HEK293 (cell line): ENCODE measurements at regions not wholly inside any gene's neighbourhood (a gene's known extent, or its start where the extent isn't known, plus 50 kb on each side); places are given as distances from the start of the nearest gene placed in this dataset.

Source experiments
- ATF2 ChIP-seq: fragments of 450-650 bp; formaldehyde crosslinking; IDR thresholded peaks from 2 replicates; pipeline ENCODE4 v1.5.1; 2016; ENCODE audit warnings: missing biosample characterization, missing genetic modification characterization, low read depth
- CTCF ChIP-seq: fragments of 450-650 bp; formaldehyde crosslinking; IDR thresholded peaks from 2 replicates; pipeline ENCODE4 v1.5.1; 2016; ENCODE audit warnings: missing biosample characterization, missing genetic modification characterization
- IKZF3 ChIP-seq: fragments of 450-650 bp; IDR thresholded peaks from 2 replicates; pipeline ENCODE4 v1.5.0; 2018; ENCODE audit warnings: missing biosample characterization, mild to moderate bottlenecking, missing genetic modification characterization, moderate library complexity
- ZBTB17 ChIP-seq: fragments of 450-650 bp; formaldehyde crosslinking; IDR thresholded peaks from 2 replicates; pipeline ENCODE4 v1.5.1; 2016; ENCODE audit warnings: missing biosample characterization, missing genetic modification characterization
- ZFP69B ChIP-seq: fragments of 450-650 bp; formaldehyde crosslinking; IDR thresholded peaks from 2 replicates; pipeline ENCODE4 v1.5.1; 2016; ENCODE audit warnings: missing biosample characterization, missing genetic modification characterization
- ZNF449 ChIP-seq: fragments of 450-650 bp; formaldehyde crosslinking; IDR thresholded peaks from 2 replicates; pipeline ENCODE4 v1.5.1; 2017; ENCODE audit warnings: missing biosample characterization, mild to moderate bottlenecking, missing genetic modification characterization, moderate library complexity
- ZNF510 ChIP-seq: fragments of 450-650 bp; formaldehyde crosslinking; IDR thresholded peaks from 2 replicates; pipeline ENCODE4 v1.5.1; 2018; ENCODE audit warnings: mild to moderate bottlenecking, missing genetic modification characterization, missing biosample characterization; ENCODE audit not compliant: insufficient replicate concordance
- ZNF660 ChIP-seq: fragments of 450-650 bp; IDR thresholded peaks from 2 replicates; pipeline ENCODE4 v1.5.1; 2018; ENCODE audit warnings: missing biosample characterization, mild to moderate bottlenecking, missing genetic modification characterization
- ZNF670 ChIP-seq: fragments of 450-650 bp; formaldehyde crosslinking; IDR thresholded peaks from 2 replicates; pipeline ENCODE4 v1.5.1; 2016; ENCODE audit warnings: missing biosample characterization, missing genetic modification characterization, low read depth
- ZNF707 ChIP-seq: fragments of 450-650 bp; formaldehyde crosslinking; IDR thresholded peaks from 2 replicates; pipeline ENCODE4 v1.5.1; 2016; ENCODE audit warnings: missing biosample characterization, missing genetic modification characterization
- ZNF791 ChIP-seq: fragments of 450-650 bp; formaldehyde crosslinking; IDR thresholded peaks from 2 replicates; pipeline ENCODE4 v1.5.1; 2016; ENCODE audit warnings: missing biosample characterization, missing genetic modification characterization

- TF ChIP-seq CTCF (tag by site-specific recombination) (no peak), ZFP69B (tag by site-specific recombination) (no peak), ZNF510 (tag by site-specific recombination) (no peak), ZNF707 (tag by site-specific recombination) (no peak), ATF2 (tag by site-specific recombination) (no peak), ZNF791 (tag by site-specific recombination) (no peak), ZNF660 (tag by site-specific recombination) (no peak), ZNF670 (tag by site-specific recombination) (no peak), ZBTB17 (no peak), ZNF449 (tag by site-specific recombination) (no peak), IKZF3 (tag by site-specific recombination) (no peak)
These were observed 523.8 kb upstream of the CELF2 start for GRCh38 chr10:10493833-10494232.
